ENCODE measurements at regions not wholly inside any gene's neighbourhood (a gene's known extent, or its start where the extent isn't known, plus 50 kb on each side); places are given as distances from the start of the nearest gene placed in this dataset.
A peak's percentile ranks its signal among the peaks of the same experiment; 100 is the strongest.
"Not testable (repeated sequence)": the region's sequence is repeated elsewhere in the genome, so short reads cannot be mapped to it uniquely, and the experiment has no call there.

- no peak for DNase-seq
Observed at GRCh38 chr15:35928847-35929246, 382.9 kb upstream of the DPH6 start.

GRCh38 chr15:35929740-35930444, 383.9 kb upstream of the DPH6 start:
- no peak for DNase-seq

DNA sequence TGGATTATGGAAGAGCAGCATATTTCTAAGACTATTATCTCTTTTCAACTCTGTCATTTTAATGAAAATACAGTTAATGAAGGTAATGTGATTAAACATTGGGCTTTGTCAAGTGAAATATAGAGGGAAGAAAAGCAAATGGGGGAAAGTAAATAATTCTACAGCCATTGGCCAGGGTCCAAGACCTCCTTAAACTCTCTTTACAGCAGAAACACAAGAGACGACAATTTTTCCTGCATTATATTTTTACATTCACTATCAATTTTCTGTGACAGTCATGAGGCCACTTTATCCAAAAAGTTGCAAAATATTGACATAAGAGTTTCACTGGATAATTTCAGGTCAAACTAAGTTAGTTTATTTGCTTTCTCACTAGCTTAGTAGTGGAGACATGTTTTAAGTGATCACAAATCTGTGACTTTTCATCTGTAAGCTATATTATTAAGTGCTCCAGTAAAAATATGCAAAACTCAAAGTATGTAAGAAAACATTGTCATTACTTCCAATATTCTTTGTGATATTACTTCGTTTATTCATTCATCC, 385.9 kb upstream of the DPH6 start:
- DNase-seq, result no peak

DNA sequence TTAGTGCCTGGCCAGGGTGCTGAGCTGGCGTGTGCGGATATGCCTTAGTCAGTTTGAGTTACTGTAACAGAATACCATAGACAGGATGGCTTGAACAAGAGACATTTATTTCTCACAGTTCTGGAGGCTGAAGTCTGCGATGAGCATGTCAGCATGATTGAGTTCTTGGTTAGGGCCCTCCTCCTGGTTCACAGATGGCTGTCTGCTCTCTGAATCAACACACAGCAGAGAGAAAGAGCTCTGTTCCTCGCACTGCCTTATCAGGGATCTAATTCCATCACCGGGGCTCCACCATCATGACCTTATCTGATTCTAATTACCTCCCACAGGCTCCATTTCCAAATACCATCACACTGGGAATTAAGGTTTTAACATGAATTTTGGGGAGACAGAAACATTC, 386.6 kb upstream of the DPH6 start:
- DNase-seq, result no peak

- no peak for DNase-seq
Observed at GRCh38 chr15:35933531-35933930, 387.6 kb upstream of the DPH6 start.

DNA sequence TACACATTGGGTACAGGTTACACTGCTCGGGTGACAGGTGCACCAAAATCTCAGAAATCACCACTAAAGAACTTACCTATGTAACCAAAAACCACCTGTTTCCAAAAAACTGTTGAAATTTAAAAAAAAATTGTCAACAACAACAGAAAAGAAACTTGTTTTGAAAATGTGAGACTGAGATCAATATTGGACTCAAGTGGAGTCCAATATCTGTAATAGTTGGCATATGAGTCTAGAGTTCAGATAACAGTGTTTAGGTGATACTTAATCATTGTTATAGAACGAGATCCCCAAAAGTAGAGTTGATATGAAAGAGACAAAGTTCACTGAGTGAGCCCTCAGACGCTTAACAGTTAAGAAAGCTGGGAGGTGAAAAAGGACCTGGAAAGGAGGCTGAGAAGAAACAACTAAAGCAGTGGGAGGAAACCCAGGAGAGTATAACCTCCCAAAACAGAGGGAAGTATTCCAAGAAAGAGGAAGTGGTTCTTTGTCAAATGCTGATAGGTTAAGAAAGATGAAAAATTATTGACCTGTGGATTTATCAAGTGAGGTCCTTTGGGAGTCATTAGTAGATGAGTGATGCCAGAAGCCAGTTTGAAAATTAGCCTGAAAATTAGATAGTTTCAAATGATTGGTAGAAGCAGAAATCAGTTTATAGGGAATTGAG, 388.6 kb upstream of the DPH6 start:
- DNase-seq, result no peak

- DNase-seq, result no peak
Observed at GRCh38 chr15:35936284-35936683, 390.3 kb upstream of the DPH6 start.

DNA sequence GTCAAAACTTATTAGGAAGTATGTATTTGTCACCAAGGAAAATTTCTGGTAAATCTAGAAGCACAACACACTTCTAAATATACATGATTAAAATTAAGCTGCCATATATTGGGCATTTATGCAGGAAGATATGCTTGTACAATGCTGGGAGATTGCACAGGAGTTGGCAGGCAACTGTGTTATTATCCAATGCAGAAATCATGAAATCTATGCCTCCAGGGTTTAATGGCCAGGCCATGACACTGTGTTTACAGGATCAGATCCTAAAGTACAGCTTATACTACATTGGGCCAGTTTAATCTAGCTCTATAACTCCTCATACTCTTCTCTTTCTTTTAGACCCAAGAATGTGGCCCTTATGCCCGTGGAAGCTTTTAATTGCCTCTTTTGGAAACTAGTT, 391.4 kb upstream of the DPH6 start:
- no peak for DNase-seq

DNA sequence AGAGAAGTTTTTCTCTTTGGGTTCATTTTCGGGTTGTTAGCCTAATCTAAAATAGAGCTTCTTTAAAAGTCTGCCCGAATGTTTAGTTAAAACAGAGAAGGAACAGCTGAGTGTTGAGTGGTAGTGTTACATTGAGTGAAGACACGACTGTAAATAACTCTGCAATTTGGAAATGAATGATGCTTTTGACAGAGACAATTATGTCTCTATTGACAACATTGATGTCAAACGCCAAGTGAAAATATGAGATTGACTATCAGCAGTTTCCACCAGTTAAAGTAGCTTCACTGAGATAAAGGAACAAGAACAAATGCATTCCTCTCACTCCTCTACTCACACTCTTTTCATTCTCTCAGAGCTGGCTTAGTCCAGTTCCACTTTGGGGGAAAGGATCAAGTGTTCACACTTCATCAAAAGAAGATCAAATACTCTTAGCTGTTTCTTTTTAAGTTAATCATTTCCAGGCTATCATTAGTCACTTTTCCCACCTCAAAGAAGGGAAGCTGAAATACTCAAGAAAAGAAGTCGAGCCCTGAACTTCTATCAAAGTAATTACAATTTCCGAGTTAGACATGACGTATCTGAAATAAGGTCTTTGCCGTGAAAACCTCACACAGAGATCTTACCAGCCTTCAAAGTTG, 399.1 kb upstream of the DPH6 start:
- DNase-seq, result no peak

DNA sequence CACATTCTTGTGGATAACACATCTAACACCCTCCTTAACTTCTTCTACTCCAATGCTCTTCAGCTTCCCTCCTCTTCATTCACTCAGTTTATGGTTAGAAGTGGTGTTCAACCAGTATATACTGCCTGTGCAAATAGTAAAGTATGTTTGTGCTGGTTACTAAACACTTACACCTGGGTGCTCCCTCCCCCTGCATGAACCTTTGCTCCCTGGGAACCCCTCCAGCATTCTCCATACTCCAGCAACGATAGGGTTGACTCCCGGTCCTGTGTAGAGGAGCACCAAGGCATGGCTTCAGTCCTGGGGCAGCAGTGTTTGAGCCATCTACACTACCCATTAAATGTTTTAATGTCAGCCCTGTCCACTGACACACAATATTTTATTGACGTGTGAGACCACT, 407.5 kb upstream of the DPH6 start:
- DNase-seq, result no peak

GRCh38 chr15:35956056-35956455, 410.1 kb upstream of the DPH6 start:
- DNase-seq, result no peak

- no peak for DNase-seq
Observed at GRCh38 chr15:35958021-35958420, 412.1 kb upstream of the DPH6 start.

DNA sequence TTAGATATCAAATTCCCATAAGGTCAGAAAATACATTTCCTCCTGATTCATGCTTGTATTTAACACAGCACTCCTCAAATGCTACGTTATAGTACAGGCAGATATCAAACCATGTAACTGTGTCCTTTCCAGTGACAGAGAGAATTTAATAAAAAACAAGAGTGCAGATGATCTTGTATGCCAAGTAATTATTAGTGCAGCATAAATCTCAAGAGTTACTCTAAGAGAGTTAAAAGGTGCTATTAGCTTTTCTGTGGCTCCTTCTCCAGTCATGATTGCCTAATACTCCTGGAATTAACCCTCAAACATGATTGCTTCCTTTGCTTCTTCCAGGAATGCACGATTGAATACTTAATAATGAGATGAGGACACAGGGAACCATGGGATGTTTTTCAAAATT, 413.0 kb upstream of the DPH6 start:
- no peak for DNase-seq

DNA sequence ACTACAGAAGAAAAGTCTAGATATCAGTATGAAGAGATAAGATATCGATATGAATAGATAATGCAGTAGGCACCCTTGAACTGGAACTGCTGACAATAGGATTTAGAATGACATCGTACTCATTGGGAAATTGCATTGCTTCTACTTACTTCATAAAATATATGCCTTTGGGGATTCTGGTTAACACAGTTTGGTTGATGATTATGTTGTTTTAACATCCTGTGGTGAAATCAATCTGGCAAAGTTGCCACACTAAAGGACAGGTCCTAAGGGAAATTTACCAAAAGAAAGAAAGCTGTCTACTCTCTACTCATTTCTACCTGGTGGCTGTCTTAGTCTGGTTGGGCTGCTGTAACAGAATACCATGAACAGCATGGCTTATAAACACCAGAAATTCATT, 417.4 kb upstream of the DPH6 start:
- DNase-seq, result no peak

DNA sequence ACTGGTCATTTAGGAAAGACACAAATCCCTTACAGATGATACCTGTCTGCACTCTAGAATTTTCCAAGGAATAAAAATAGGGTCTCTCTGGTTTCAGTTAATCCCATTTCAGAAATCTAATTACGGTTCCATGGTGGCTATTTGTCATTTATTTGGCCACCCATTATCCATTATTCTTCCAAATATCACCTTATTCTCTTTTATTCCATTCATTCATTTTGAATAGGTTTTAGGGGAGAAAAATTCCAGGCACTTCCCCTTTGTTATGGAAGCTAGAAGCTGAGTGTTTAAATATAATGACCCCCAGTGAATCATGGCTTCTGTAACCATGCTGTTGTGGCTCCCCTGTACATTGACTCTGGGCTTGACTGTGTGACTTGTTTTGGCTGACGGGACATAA, 420.8 kb upstream of the DPH6 start:
- no peak for DNase-seq

DNA sequence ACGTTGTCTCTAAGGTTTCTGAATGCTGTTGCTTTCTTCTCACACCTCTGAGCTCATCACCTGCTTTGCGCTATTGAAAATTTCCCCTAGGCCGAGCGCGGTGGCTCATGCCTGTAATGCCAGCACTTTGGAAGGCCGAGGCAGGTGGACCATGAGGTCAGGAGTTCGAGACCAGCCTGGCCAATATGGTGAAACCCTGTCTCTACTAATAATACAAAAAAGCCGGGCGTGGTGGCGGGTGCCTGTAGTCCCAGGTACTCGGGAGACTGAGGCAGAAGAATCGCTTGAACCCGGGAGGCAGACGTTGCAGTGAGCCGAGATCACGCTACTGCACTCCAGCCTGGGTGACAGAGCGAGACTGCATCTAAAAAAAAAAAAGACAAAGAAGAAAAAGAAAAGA, 422.0 kb upstream of the DPH6 start:
- DNase-seq, result not testable (repeated sequence)

GRCh38 chr15:35973029-35973428, 427.1 kb upstream of the DPH6 start:
- DNase-seq, result no peak

DNA sequence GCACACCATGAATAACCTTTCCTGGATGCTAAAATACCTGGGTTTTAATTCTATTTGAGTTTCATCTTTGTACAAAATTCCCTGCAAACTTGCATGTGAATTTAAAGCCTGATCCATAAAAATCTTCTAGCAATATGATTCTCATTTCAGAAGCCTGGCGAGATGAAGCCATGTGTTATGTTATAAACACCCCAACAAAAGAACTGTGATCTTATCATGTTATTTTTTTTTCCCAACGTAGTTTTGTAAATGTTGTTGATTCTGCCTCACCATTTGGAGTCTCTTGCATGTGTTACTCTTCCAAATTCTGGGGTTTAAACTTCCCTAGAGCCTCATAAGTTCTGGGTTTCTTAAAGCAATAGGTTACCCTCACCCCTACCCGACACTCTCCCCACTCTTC, 428.1 kb upstream of the DPH6 start:
- no peak for DNase-seq

GRCh38 chr15:35975941-35976340, 430.0 kb upstream of the DPH6 start:
- no peak for DNase-seq

- DNase-seq, result no peak
Observed at GRCh38 chr15:35979608-35980007, 433.6 kb upstream of the DPH6 start.

DNA sequence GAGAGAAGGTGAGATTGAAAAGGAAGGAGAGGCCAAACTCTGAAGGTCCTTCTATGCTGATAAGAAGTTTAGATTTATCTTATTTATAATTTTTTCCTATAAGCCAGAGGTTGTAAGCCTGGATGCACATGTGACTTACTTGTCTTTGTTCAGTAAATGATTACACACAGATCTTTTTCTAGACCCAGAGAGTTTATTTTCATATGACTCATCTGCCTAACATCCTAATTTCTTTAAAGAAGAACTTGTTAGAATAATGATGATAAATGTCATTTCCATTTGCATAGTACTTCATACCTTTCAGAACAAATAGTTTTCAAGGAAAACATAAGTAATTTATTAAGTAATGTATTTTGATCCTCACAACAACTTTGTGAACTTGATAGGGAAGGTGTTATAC, 434.8 kb upstream of the DPH6 start:
- no peak for DNase-seq

GRCh38 chr15:35986191-35986721, 440.3 kb upstream of the DPH6 start:
- peak; percentile 89 for DNase-seq

GRCh38 chr15:35987056-35987455, 441.1 kb upstream of the DPH6 start:
- DNase-seq, result peak; percentile 20

Data from muscle of arm (tissue), 1 donor.